IPS-20b (cell line): ENCODE measurements at regions not wholly inside any gene's neighbourhood (a gene's known extent, or its start where the extent isn't known, plus 50 kb on each side); places are given as distances from the start of the nearest gene placed in this dataset.

Experiments
- H3K27ac ChIP-seq: one replicate; pipeline ENCODE4 v1.5.1; 2013; ENCODE audit warnings: low read length
- H3K27me3 ChIP-seq: 2 replicates; pipeline ENCODE4 v1.6.1; 2013; ENCODE audit warnings: mild to moderate bottlenecking, low read length, inconsistent platforms; ENCODE audit not compliant: insufficient read depth
- H3K36me3 ChIP-seq: 2 replicates; pipeline ENCODE4 v1.6.1; 2013; ENCODE audit warnings: low read depth, mild to moderate bottlenecking, inconsistent platforms, low read length, moderate library complexity; ENCODE audit not compliant: insufficient read depth
- H3K4me1 ChIP-seq: 2 replicates; pipeline ENCODE4 v1.6.1; 2013; ENCODE audit warnings: mild to moderate bottlenecking, control low read depth, inconsistent platforms, low read length, moderate library complexity; ENCODE audit not compliant: insufficient read depth
- H3K4me3 ChIP-seq: 2 replicates; pipeline ENCODE4 v1.5.1; 2013; ENCODE audit warnings: mild to moderate bottlenecking, low read length, inconsistent platforms
- H3K9ac ChIP-seq: 2 replicates; pipeline ENCODE4 v1.6.1; 2013; ENCODE audit warnings: low read depth, mild to moderate bottlenecking, inconsistent platforms, low read length, moderate library complexity
- H3K9me3 ChIP-seq: 2 replicates; pipeline ENCODE4 v1.6.1; 2013; ENCODE audit warnings: mild to moderate bottlenecking, low read depth, low read length, inconsistent platforms; ENCODE audit not compliant: insufficient read depth

- no peaks in the 10 kb centered on the region for H3K36me3 ChIP-seq
- no peak overlapping the region for H3K4me3 ChIP-seq
- H3K9me3 ChIP-seq = no peaks in the 10 kb centered on the region
- no peaks in the 10 kb centered on the region for H3K27me3 ChIP-seq
- H3K27ac ChIP-seq = no peak overlapping the region
- no peak overlapping the region for H3K9ac ChIP-seq
- no peaks in the 10 kb centered on the region for H3K4me1 ChIP-seq
Measured at GRCh38 chr16:61057635-61058034, 978.6 kb downstream of the CDH8 start.

- H3K27ac ChIP-seq = no peak overlapping the region
Measured at GRCh38 chr16:61050547-61050946, 985.7 kb downstream of the CDH8 start.

DNA sequence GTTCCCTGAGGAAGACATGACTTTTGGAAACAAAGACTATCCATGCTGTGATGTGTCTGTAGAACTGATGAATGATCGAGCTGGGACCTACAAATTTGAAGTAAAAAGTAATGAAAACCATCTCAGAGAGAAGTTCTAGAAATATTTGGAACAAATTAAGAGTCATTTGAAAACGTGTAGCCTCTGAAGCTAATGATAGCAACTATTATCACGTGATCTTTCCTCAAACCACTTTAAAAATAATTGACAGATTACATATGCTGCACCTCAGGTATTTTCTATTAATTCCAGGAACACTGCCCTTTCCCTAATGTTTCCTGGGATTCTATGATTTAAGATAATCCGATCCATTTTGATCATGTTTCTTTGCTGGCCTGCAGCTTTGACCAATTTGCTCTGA lies 990.3 kb downstream of the CDH8 start:
- Histone ChIP-seq H3K4me1 (no peaks in the 10 kb centered on the region), H3K9me3 (no peaks in the 10 kb centered on the region), H3K27ac (no peak overlapping the region), H3K4me3 (no peak overlapping the region), H3K9ac (no peak overlapping the region), H3K27me3 (no peaks in the 10 kb centered on the region), H3K36me3 (no peaks in the 10 kb centered on the region)

More at GRCh38 chr16:61050547-61050946, 985.7 kb downstream of the CDH8 start:
- no peaks in the 10 kb centered on the region for H3K36me3 ChIP-seq
- H3K4me1 ChIP-seq = no peaks in the 10 kb centered on the region
- H3K4me3 ChIP-seq = no peak overlapping the region
- no peak overlapping the region for H3K9ac ChIP-seq
- no peaks in the 10 kb centered on the region for H3K9me3 ChIP-seq
- no peaks in the 10 kb centered on the region for H3K27me3 ChIP-seq

GRCh38 chr16:61042737-61043136 lies 993.5 kb downstream of the CDH8 start:
- H3K4me1 ChIP-seq = no peaks in the 10 kb centered on the region
- H3K4me3 ChIP-seq = no peak overlapping the region
- no peaks in the 10 kb centered on the region for H3K36me3 ChIP-seq
- H3K27me3 ChIP-seq = no peaks in the 10 kb centered on the region
- H3K9ac ChIP-seq = no peak overlapping the region
- H3K27ac ChIP-seq = no peak overlapping the region
- no peaks in the 10 kb centered on the region for H3K9me3 ChIP-seq

DNA sequence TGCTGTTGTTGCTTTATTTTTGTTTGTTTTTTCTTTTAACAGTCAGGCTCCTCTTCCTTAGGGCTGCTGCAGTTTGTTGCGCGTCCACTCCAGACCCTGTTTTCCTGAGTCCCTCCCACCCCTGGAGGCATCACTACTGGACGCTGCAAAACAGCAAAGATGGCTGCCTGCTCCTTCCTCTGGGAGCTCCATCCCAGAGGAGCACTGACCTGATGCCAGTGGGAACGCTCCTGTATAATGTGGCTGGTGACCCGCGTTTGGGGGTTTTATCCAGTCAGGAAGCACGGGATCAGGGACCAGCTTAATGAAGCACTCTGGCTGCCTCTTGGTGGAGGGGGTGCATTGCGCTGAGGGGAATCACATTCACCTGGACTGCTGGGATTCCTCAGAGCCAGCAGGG lies 1005.6 kb downstream of the CDH8 start:
- Histone ChIP-seq H3K27ac (no peak overlapping the region), H3K36me3 (no peaks in the 10 kb centered on the region), H3K27me3 (no peaks in the 10 kb centered on the region), H3K9ac (no peak overlapping the region), H3K9me3 (no peaks in the 10 kb centered on the region), H3K4me3 (no peak overlapping the region), H3K4me1 (no peaks in the 10 kb centered on the region)

GRCh38 chr16:61024180-61024900 lies 1011.9 kb downstream of the CDH8 start:
- Histone ChIP-seq H3K36me3 (no peaks in the 10 kb centered on the region), H3K9ac (no peak overlapping the region), H3K9me3 (no peaks in the 10 kb centered on the region), H3K27me3 (no peaks in the 10 kb centered on the region), H3K27ac (no peak overlapping the region), H3K4me3 (no peak overlapping the region), H3K4me1 (no peaks in the 10 kb centered on the region)

- no peaks in the 10 kb centered on the region for H3K4me1 ChIP-seq
- H3K36me3 ChIP-seq = no peaks in the 10 kb centered on the region
- H3K27me3 ChIP-seq = no peaks in the 10 kb centered on the region
- H3K4me3 ChIP-seq = no peak overlapping the region
- H3K27ac ChIP-seq = no peak overlapping the region
- no peak overlapping the region for H3K9ac ChIP-seq
- H3K9me3 ChIP-seq = no peaks in the 10 kb centered on the region
Measured at GRCh38 chr16:61014869-61015268, 1021.4 kb downstream of the CDH8 start.

DNA sequence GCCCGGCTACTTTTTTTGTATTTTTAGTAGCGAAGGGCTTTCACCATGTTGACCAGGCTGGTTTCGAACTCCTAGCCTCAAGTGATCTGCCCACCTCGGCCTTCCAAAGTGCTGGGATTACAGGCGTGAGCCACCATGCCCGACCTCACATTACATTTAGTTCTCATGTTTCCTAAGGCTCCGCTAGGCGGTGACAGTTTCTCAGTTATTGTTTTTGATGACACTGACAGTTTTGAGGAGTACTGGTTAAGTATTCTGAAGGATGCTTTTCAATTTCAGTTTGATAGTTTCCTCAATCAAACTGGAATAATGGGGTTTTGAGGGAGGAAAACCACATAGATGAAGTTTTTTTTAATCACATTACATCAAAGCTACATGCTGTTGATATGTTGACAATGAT lies 1028.5 kb downstream of the CDH8 start:
- H3K4me1 ChIP-seq = no peaks in the 10 kb centered on the region
- no peaks in the 10 kb centered on the region for H3K36me3 ChIP-seq
- no peak overlapping the region for H3K9ac ChIP-seq
- H3K27ac ChIP-seq = no peak overlapping the region
- no peaks in the 10 kb centered on the region for H3K9me3 ChIP-seq
- H3K27me3 ChIP-seq = no peaks in the 10 kb centered on the region
- no peak overlapping the region for H3K4me3 ChIP-seq

GRCh38 chr16:61005952-61006351 lies 1030.3 kb downstream of the CDH8 start:
- H3K27me3 ChIP-seq = no peaks in the 10 kb centered on the region
- H3K9ac ChIP-seq = no peak overlapping the region
- H3K9me3 ChIP-seq = no peaks in the 10 kb centered on the region
- no peak overlapping the region for H3K4me3 ChIP-seq
- no peak overlapping the region for H3K27ac ChIP-seq
- H3K4me1 ChIP-seq = no peaks in the 10 kb centered on the region
- no peaks in the 10 kb centered on the region for H3K36me3 ChIP-seq

DNA sequence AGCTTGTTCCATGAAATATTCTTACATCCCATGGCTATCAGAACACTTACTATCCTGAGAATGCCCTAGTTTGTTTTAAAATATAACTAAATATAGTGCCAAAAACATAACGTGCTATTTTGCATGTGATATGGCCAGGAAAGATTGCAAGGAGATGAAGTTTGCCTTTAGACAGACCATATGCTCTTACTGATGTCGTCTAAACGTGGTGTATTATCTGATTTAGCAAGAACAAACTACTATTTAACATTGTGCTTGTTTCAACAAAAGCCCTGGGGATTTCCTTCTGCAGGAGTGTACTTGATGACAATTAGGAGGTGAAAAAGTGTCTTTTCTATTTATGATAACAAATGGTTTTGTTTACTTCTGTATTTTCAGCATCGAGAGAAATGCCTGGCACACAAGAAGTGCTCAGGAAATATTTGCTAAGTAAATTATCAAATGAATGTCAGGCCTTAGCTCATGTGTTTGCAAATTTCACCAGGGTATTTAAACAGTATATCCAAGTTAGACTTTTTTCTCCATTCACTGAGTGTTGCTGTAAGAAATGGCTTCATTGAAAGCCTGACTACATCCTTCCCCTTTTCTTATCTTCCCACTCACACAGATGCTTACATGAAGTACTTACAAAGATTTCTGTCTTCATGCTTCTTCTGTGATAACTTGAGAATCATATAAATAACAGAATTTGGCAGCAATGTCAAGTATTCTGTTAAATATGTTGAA lies 1033.6 kb downstream of the CDH8 start:
- Histone ChIP-seq H3K9ac (no peak overlapping the region), H3K36me3 (no peaks in the 10 kb centered on the region), H3K27me3 (no peaks in the 10 kb centered on the region), H3K27ac (no peak overlapping the region), H3K9me3 (no peaks in the 10 kb centered on the region), H3K4me3 (no peak overlapping the region), H3K4me1 (no peaks in the 10 kb centered on the region)

GRCh38 chr16:60991886-60992285 lies 1044.4 kb downstream of the CDH8 start:
- Histone ChIP-seq H3K9ac (no peak overlapping the region), H3K27me3 (no peaks in the 10 kb centered on the region), H3K4me1 (no peaks in the 10 kb centered on the region), H3K4me3 (no peak overlapping the region), H3K9me3 (no peaks in the 10 kb centered on the region), H3K27ac (no peak overlapping the region), H3K36me3 (no peaks in the 10 kb centered on the region)

- H3K36me3 ChIP-seq = no peaks in the 10 kb centered on the region
- no peaks in the 10 kb centered on the region for H3K9me3 ChIP-seq
- no peak overlapping the region for H3K27ac ChIP-seq
- H3K4me3 ChIP-seq = no peak overlapping the region
- H3K9ac ChIP-seq = no peak overlapping the region
- H3K27me3 ChIP-seq = no peaks in the 10 kb centered on the region
- H3K4me1 ChIP-seq = no peaks in the 10 kb centered on the region
Measured at GRCh38 chr16:60989592-60989991, 1046.6 kb downstream of the CDH8 start.
